H9 (cell line): ENCODE measurements at regions not wholly inside any gene's neighbourhood (a gene's known extent, or its start where the extent isn't known, plus 50 kb on each side); places are given as distances from the start of the nearest gene placed in this dataset.

ENCODE experiments used
- DNase-seq: peaks from one replicate; pipeline ENCODE4 v3.0.0-alpha.2; 2017
- H2AFZ ChIP-seq: one replicate; pipeline ENCODE4 v1.6.1; 2013; ENCODE audit warnings: mild to moderate bottlenecking, low read length, control low read depth, moderate library complexity
- H2AK5ac ChIP-seq: 2 replicates; pipeline ENCODE4 v1.6.1; 2013; ENCODE audit warnings: low read length, control low read depth, mixed read lengths; ENCODE audit not compliant: insufficient read length
- H2BK120ac ChIP-seq: one replicate; pipeline ENCODE4 v1.6.1; 2013; ENCODE audit warnings: low read depth, mild to moderate bottlenecking, low read length, control low read depth, inconsistent platforms; ENCODE audit not compliant: poor library complexity, severe bottlenecking
- H2BK12ac ChIP-seq: 2 replicates; pipeline ENCODE4 v1.6.1; 2013; ENCODE audit warnings: low read length, control low read depth, mixed read lengths, low read depth; ENCODE audit not compliant: insufficient read length
- H2BK15ac ChIP-seq: 2 replicates; pipeline ENCODE4 v1.6.1; 2013; ENCODE audit warnings: low read depth, low read length, control low read depth
- H2BK20ac ChIP-seq: one replicate; pipeline ENCODE4 v1.6.1; 2013; ENCODE audit warnings: low read depth, mild to moderate bottlenecking, low read length, control low read depth, inconsistent platforms; ENCODE audit not compliant: poor library complexity, severe bottlenecking
- H2BK5ac ChIP-seq: 2 replicates; pipeline ENCODE4 v1.6.1; 2013; ENCODE audit warnings: low read length, control low read depth, mixed read lengths; ENCODE audit not compliant: insufficient read length
- H3K14ac ChIP-seq: 2 replicates; pipeline ENCODE4 v1.6.1; 2013; ENCODE audit warnings: low read length, control low read depth; ENCODE audit not compliant: insufficient read depth
- H3K18ac ChIP-seq: 2 replicates; pipeline ENCODE4 v1.6.1; 2013; ENCODE audit warnings: low read depth, mild to moderate bottlenecking, mixed read lengths, low read length, control low read depth; ENCODE audit not compliant: insufficient read length
- H3K23ac ChIP-seq: 2 replicates; pipeline ENCODE4 v1.6.1; 2013; ENCODE audit warnings: low read length, control low read depth, mixed read lengths, low read depth; ENCODE audit not compliant: insufficient read length
- H3K23me2 ChIP-seq: 2 replicates; pipeline ENCODE4 v1.6.1; 2013; ENCODE audit warnings: low read depth, mild to moderate bottlenecking, mixed read lengths, low read length, control low read depth; ENCODE audit not compliant: insufficient read length, poor library complexity, severe bottlenecking
- H3K27ac ChIP-seq: 2 replicates; pipeline ENCODE4 v1.5.1; 2013; ENCODE audit warnings: low read length, control low read depth, mixed read lengths, low read depth; ENCODE audit not compliant: insufficient read length
- H3K27me3 ChIP-seq: 2 replicates; pipeline ENCODE4 v1.6.1; 2013; ENCODE audit warnings: low read length, control low read depth, inconsistent platforms; ENCODE audit not compliant: insufficient read depth
- H3K4ac ChIP-seq: 2 replicates; pipeline ENCODE4 v1.6.1; 2013; ENCODE audit warnings: low read depth, mild to moderate bottlenecking, control low read depth, inconsistent platforms, low read length, moderate library complexity
- H3K4me1 ChIP-seq: 2 replicates; pipeline ENCODE4 v1.6.1; 2013; ENCODE audit warnings: low read length, control low read depth, inconsistent platforms; ENCODE audit not compliant: insufficient read depth
- H3K4me2 ChIP-seq: 2 replicates; pipeline ENCODE4 v1.6.1; 2013; ENCODE audit warnings: low read length, control low read depth, mixed read lengths; ENCODE audit not compliant: insufficient read length, insufficient read depth
- H3K56ac ChIP-seq: 2 replicates; pipeline ENCODE4 v1.6.1; 2013; ENCODE audit warnings: low read depth, mild to moderate bottlenecking, mixed read lengths, low read length, control low read depth; ENCODE audit not compliant: insufficient read length
- H3K79me1 ChIP-seq: 2 replicates; pipeline ENCODE4 v1.6.1; 2013; ENCODE audit warnings: low read depth, mild to moderate bottlenecking, moderate library complexity, low read length, control low read depth, inconsistent platforms; ENCODE audit not compliant: insufficient read depth, poor library complexity, severe bottlenecking
- H3K79me2 ChIP-seq: 2 replicates; pipeline ENCODE4 v1.6.1; 2013; ENCODE audit warnings: low read length, control low read depth, inconsistent platforms; ENCODE audit not compliant: insufficient read depth
- H3K9ac ChIP-seq: 2 replicates; pipeline ENCODE4 v1.6.1; 2013; ENCODE audit warnings: low read length, control low read depth, mixed read lengths; ENCODE audit not compliant: insufficient read length; ENCODE audit errors: extremely low read depth
- H3K9me3 ChIP-seq: one replicate; pipeline ENCODE4 v1.6.1; 2013; ENCODE audit warnings: low read depth, low read length, inconsistent platforms; ENCODE audit not compliant: control insufficient read depth
- H3T11ph ChIP-seq: one replicate; pipeline ENCODE4 v1.6.1; 2013; ENCODE audit warnings: mild to moderate bottlenecking, low read length, control low read depth, inconsistent platforms
- H4K20me1 ChIP-seq: one replicate; pipeline ENCODE4 v1.6.1; 2013; ENCODE audit not compliant: control insufficient read depth, insufficient read length, insufficient read depth
- H4K5ac ChIP-seq: 2 replicates; pipeline ENCODE4 v1.6.1; 2013; ENCODE audit warnings: low read depth, mild to moderate bottlenecking, mixed read lengths, low read length, control low read depth; ENCODE audit not compliant: insufficient read length
- H4K8ac ChIP-seq: replicated peaks from 2 replicates; pipeline ENCODE4 v1.6.1; 2013; ENCODE audit warnings: low read length, control low read depth, mixed read lengths, low read depth; ENCODE audit not compliant: insufficient read length
- H4K91ac ChIP-seq: 2 replicates; pipeline ENCODE4 v1.6.1; 2013; ENCODE audit warnings: low read depth, mild to moderate bottlenecking, moderate library complexity, mixed read lengths, low read length, control low read depth; ENCODE audit not compliant: insufficient read length
- H3K27ac Mint-ChIP-seq, 3 experiments: 2 replicates in 2 of 3; 3 replicates in 1 of 3; pipeline ENCODE4 v1.8.0; 2020 to 2021; ENCODE audit warnings: mixed read lengths in 3 of 3, mild to moderate bottlenecking in 1 of 3, moderate library complexity in 1 of 3
- H3K27me3 Mint-ChIP-seq: 2 replicates; pipeline ENCODE4 v1.8.0; 2021; ENCODE audit warnings: low read depth, mild to moderate bottlenecking, moderate library complexity, mixed read lengths
- H3K36me3 Mint-ChIP-seq, 3 experiments: 2 replicates in 2 of 3; 3 replicates in 1 of 3; pipeline ENCODE4 v1.8.0; 2020 to 2021; ENCODE audit warnings: low read depth in 3 of 3, mixed read lengths in 3 of 3; ENCODE audit not compliant: insufficient read depth in 1 of 3
- H3K4me1 Mint-ChIP-seq, 2 experiments: 2 replicates each; pipeline ENCODE4 v1.8.0; 2020; ENCODE audit warnings: mixed read lengths in 2 of 2
- H3K4me3 Mint-ChIP-seq, 2 experiments: 2 replicates in 1 of 2; 3 replicates in 1 of 2; pipeline ENCODE4 v1.8.0; 2020 to 2021; ENCODE audit warnings: mild to moderate bottlenecking in 2 of 2, mixed read lengths in 2 of 2, moderate library complexity in 1 of 2
- H3K9me3 Mint-ChIP-seq, 2 experiments: 2 replicates in 1 of 2; 3 replicates in 1 of 2; pipeline ENCODE4 v1.8.0; 2020; ENCODE audit warnings: mild to moderate bottlenecking in 2 of 2, mixed read lengths in 2 of 2, moderate library complexity in 1 of 2
- CTCF ChIP-seq: fragments of 200-600 bp; sonication (generic); conservative IDR thresholded peaks from 3 replicates; pipeline ENCODE4 v1.8.0; 2021; ENCODE audit warnings: antibody characterized with exemption, mild to moderate bottlenecking
- WGBS: extraction: QIAGEN DNeasy Blood & Tissue Kit; methylation state at CpG from one replicate; pipeline ENCODE4 v1.1.7; 2013; ENCODE audit warnings: missing lambda C conversion rate, low lambda C conversion rate, mixed read lengths; ENCODE audit not compliant: insufficient read length; ENCODE audit errors: extremely low coverage; 5-methylcytosine and 5-hydroxymethylcytosine counted together

DNA sequence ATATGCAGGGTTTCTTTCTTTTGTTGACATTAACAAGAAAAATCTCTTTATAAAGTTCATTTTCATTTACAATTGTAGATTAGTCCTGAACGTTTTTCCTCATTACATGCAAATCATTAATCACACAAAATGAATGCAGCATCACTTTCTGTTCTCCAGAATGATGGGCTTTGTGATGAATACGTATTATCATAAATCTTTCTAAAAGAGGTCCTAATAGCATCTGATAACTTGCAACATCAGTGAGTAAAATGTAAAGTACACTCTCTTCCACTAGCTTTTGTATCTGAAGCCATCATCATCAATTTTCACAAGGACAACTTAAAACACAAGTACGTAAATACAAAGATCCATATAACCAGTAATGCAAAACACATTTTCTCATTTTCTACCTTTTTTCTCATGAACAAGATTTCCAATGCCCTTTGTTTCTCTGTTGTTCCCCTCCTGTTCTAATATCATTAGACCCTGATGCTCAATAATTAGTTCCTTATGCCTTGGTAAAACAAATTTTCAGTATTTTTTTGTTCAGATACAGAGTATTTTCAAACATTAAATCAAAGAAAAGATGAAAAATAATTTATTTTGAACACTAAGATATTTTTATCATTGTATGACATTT, 437.4 kb upstream of the MIR17HG start:
- no peak overlapping the region for H3K4ac ChIP-seq
- Mint-ChIP-seq H3K4me3 (no peak overlapping the region), H3K27ac (no peak overlapping the region), H3K4me1 (no peaks in the 10 kb centered on the region), H3K9me3 (peaks cover 0 to 2% of the 10 kb centered on the region in 2 experiments; a peak in 1 of 5 replicates), H3K27me3 (no peaks in the 10 kb centered on the region), H3K36me3 (no peaks in the 10 kb centered on the region)
- no peaks in the 10 kb centered on the region for H3K4me1 ChIP-seq
- no peak overlapping the region for H3K18ac ChIP-seq
- H3K27ac ChIP-seq = no peak overlapping the region
- no peak overlapping the region for H3K9ac ChIP-seq
- H2BK15ac ChIP-seq = no peak overlapping the region
- no peaks in the 10 kb centered on the region for H3K79me1 ChIP-seq
- H4K8ac ChIP-seq = no peak overlapping the region
- H2BK120ac ChIP-seq = no peak overlapping the region
- DNase-seq = no peak
- no peaks in the 10 kb centered on the region for H4K20me1 ChIP-seq
- no peak overlapping the region for H4K5ac ChIP-seq
- H3K23ac ChIP-seq = no peak overlapping the region
- H2AFZ ChIP-seq = no peak overlapping the region
- no peaks in the 10 kb centered on the region for H3K23me2 ChIP-seq
- H3K9me3 ChIP-seq = no peaks in the 10 kb centered on the region
- H2BK5ac ChIP-seq = no peak overlapping the region
- no peak overlapping the region for H4K91ac ChIP-seq
- H2BK12ac ChIP-seq = no peak overlapping the region
- H3K56ac ChIP-seq = no peak overlapping the region
- no peak overlapping the region for H3K14ac ChIP-seq
- H3K79me2 ChIP-seq = no peaks in the 10 kb centered on the region
- H2BK20ac ChIP-seq = no peak overlapping the region
- no peak for TF ChIP-seq CTCF
- H3K27me3 ChIP-seq = no peaks in the 10 kb centered on the region
- H3K4me2 ChIP-seq = no peak overlapping the region
- H2AK5ac ChIP-seq = no peak overlapping the region
- no CpG with 5 or more reads among the region's 3 CpGs for WGBS
- no peak overlapping the region for H3T11ph ChIP-seq
